Prostate gland (tissue), 2 donors: ENCODE measurements at regions not wholly inside any gene's neighbourhood (a gene's known extent, or its start where the extent isn't known, plus 50 kb on each side); places are given as distances from the start of the nearest gene placed in this dataset.

Experiments used
- CTCF ChIP-seq, 4 experiments: fragments of 200-600 bp in 2 of 4; fragments of 450-650 bp in 2 of 4; sonication (generic) in 2 of 4; IDR thresholded peaks; 1 replicate in 3 of 4; 2 replicates in 1 of 4; pipeline ENCODE4 v1.5.1; 2016 to 2019; ENCODE audit warnings: antibody characterized with exemption in 4 of 4, mild to moderate bottlenecking in 2 of 4, moderate library complexity in 2 of 4
- POLR2AphosphoS5 ChIP-seq: sonication (generic); formaldehyde crosslinking; IDR thresholded peaks from one replicate; pipeline ENCODE4 v1.6.1; 2017; ENCODE audit warnings: antibody characterized with exemption

GRCh38 chr19:16018801-16019551, 57.3 kb upstream of the TPM4 start:
- TF ChIP-seq CTCF (IDR thresholded peaks at IDR 0.05) (no peak), POLR2AphosphoS5 (no peak)
